Anterior cingulate cortex (tissue), 58 donors: ENCODE measurements at regions not wholly inside any gene's neighbourhood (a gene's known extent, or its start where the extent isn't known, plus 50 kb on each side); places are given as distances from the start of the nearest gene placed in this dataset.

Experiments used
- DNase-seq, 58 donors: peaks; one replicate each; lab custom pipeline; 2025; lab: John Stamatoyannopoulos, UW

- DNase-seq, result no peak
Measured at GRCh38 chr1:2886631-2887030, 85.1 kb upstream of the TTC34 start.

GRCh38 chr1:2887941-2888855 lies 86.7 kb upstream of the TTC34 start:
- no peak for DNase-seq

GRCh38 chr1:2890221-2890850 lies 88.8 kb upstream of the TTC34 start:
- DNase-seq, result no peak

- DNase-seq, result no peak
Measured at GRCh38 chr1:2891923-2892448, 90.5 kb upstream of the TTC34 start.

- no peak for DNase-seq
Measured at GRCh38 chr1:2893473-2894120, 92.1 kb upstream of the TTC34 start.

- no peak for DNase-seq
Measured at GRCh38 chr1:2894381-2895041, 93.0 kb upstream of the TTC34 start.

GRCh38 chr1:2896824-2897223 lies 95.3 kb upstream of the TTC34 start:
- DNase-seq, result no peak

- no peak for DNase-seq
Measured at GRCh38 chr1:2903226-2903625, 101.7 kb upstream of the TTC34 start.

- no peak for DNase-seq
Measured at GRCh38 chr1:2904191-2904590, 102.7 kb upstream of the TTC34 start.

GRCh38 chr1:2905356-2905755 lies 103.9 kb upstream of the TTC34 start:
- DNase-seq, result no peak

GRCh38 chr1:2906085-2906484 lies 104.6 kb upstream of the TTC34 start:
- peak in 29 of 58 donors; percentile 5 to 62 (median 26) for DNase-seq

GRCh38 chr1:2906620-2907019 lies 105.1 kb upstream of the TTC34 start:
- no peak for DNase-seq

- no peak for DNase-seq
Measured at GRCh38 chr1:2907051-2907450, 105.6 kb upstream of the TTC34 start.

- DNase-seq, result no peak
Measured at GRCh38 chr1:2908081-2908480, 106.6 kb upstream of the TTC34 start.

GRCh38 chr1:2908561-2908960 lies 107.1 kb upstream of the TTC34 start:
- DNase-seq, result no peak

- no peak for DNase-seq
Measured at GRCh38 chr1:2909797-2910196, 108.3 kb upstream of the TTC34 start.

- no peak for DNase-seq
Measured at GRCh38 chr1:2910211-2910610, 108.7 kb upstream of the TTC34 start.

GRCh38 chr1:2911421-2912178 lies 109.7 kb upstream of the ACTRT2 start:
- peak in 3 of 58 donors; percentile 5 to 17 (median 7) for DNase-seq

- DNase-seq, result no peak
Measured at GRCh38 chr1:2912424-2913061, 108.7 kb upstream of the ACTRT2 start.
